ENCODE measurements at regions not wholly inside any gene's neighbourhood (a gene's known extent, or its start where the extent isn't known, plus 50 kb on each side); places are given as distances from the start of the nearest gene placed in this dataset.

DNA sequence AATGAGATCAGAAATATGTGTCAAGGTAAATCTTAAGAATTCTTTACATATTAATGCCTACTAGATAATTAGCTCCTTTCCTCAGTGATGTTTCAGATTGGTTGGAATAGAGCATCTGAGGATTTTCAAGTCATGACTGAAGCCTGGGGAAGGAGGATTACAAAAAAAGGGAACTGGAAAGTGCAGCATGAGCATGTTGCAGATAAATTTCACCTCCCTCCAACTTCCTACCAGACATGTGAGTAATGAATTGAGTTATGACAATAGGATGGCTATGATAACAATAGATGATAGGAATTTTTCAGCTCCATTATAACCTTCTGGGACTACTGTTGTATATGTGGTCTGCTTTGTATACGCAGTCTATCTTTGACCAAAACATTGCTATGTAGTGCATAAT lies 104.2 kb upstream of the RAB18 start:
- no peak for DNase-seq
- no peak overlapping the region for H3K4me3 ChIP-seq
- no peak overlapping the region for H3K27ac ChIP-seq
- TF ChIP-seq, protein P1, sequence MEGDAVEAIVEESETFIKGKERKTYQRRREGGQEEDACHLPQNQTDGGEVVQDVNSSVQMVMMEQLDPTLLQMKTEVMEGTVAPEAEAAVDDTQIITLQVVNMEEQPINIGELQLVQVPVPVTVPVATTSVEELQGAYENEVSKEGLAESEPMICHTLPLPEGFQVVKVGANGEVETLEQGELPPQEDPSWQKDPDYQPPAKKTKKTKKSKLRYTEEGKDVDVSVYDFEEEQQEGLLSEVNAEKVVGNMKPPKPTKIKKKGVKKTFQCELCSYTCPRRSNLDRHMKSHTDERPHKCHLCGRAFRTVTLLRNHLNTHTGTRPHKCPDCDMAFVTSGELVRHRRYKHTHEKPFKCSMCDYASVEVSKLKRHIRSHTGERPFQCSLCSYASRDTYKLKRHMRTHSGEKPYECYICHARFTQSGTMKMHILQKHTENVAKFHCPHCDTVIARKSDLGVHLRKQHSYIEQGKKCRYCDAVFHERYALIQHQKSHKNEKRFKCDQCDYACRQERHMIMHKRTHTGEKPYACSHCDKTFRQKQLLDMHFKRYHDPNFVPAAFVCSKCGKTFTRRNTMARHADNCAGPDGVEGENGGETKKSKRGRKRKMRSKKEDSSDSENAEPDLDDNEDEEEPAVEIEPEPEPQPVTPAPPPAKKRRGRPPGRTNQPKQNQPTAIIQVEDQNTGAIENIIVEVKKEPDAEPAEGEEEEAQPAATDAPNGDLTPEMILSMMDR (IDR thresholded peaks at IDR 0.05) = no peak
- intact Hi-C loops (cut with DNase I) = no loop called here
- no peaks in the 10 kb centered on the region for H3K36me3 ChIP-seq (ENCODE audit: insufficient read depth in 1 of 2, low read depth in 1 of 2)
- 0 to 51% (median 0%) methylated on average over 1 of the region's 1 CpG for WGBS, 3 donors
- no peaks in the 10 kb centered on the region for H3K4me1 ChIP-seq
- no peaks in the 10 kb centered on the region for H3K27me3 ChIP-seq (ENCODE audit: insufficient read depth in 3 of 3, low read length in 2 of 3)
- no peaks in the 10 kb centered on the region for H3K9me3 ChIP-seq
- no peak for ATAC-seq

DNA sequence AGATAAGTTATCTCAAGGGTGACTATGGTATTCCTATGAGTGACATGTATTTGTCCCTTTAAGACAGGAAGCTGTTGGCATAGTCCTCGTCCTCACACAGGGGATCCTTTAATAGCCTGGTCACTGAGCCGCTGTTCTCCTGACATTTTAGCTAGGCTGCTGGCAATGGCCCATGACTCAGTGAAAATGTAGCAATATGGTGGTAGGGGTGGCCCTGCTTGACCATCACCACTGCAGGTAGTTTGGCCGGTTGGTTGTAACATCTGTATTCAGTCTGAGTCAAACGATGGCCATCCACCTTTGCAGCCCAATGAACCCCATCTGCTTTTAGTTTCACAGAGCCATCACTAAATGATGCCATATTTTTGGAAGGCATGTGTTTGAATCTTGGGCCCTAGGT lies 110.1 kb upstream of the RAB18 start:
- no peak for DNase-seq
- Histone ChIP-seq H3K4me3 (no peak overlapping the region), H3K36me3 (ENCODE audit: insufficient read depth in 1 of 2, low read depth in 1 of 2) (no peaks in the 10 kb centered on the region), H3K4me1 (no peaks in the 10 kb centered on the region), H3K27ac (no peak overlapping the region), H3K27me3 (ENCODE audit: insufficient read depth in 3 of 3, low read length in 2 of 3) (no peaks in the 10 kb centered on the region), H3K9me3 (no peaks in the 10 kb centered on the region)
- intact Hi-C loops (cut with DNase I) = no loop called here
- TF ChIP-seq, protein P1 (IDR thresholded peaks at IDR 0.05) = no peak
- WGBS, 3 donors = 66 to 80% (median 75%) methylated on average over 4 of the region's 4 CpGs
- no peak for ATAC-seq

DNA sequence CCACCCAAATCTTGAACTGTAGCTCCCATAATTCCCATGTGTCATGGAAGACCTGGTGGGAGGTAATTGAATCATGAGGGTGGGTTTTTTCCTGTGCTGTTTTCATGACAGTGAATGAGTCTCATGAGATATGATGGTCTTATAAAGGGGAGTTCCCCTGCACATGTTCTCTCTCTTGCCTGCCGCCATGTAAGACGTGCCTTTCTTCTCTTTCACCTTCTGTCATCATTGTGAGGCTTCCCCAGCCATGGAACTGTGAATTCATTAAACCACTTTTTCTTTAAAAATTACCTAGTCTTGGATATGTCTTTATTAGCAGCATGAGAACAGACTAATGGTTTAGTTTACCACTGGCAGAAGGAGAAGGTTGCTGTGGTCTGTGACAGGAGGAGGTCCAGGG lies 111.5 kb upstream of the RAB18 start:
- ATAC-seq (no peak), DNase-seq (no peak)
- Histone ChIP-seq H3K27ac (no peak overlapping the region), H3K27me3 (ENCODE audit: insufficient read depth in 3 of 3, low read length in 2 of 3) (no peaks in the 10 kb centered on the region), H3K4me1 (no peaks in the 10 kb centered on the region), H3K36me3 (ENCODE audit: insufficient read depth in 1 of 2, low read depth in 1 of 2) (no peaks in the 10 kb centered on the region), H3K9me3 (no peaks in the 10 kb centered on the region), H3K4me3 (no peak overlapping the region)
- 90 to 96% (median 95%) methylated on average over 2 of the region's 2 CpGs for WGBS, 3 donors
- intact Hi-C loops (cut with DNase I) = no loop called here
- TF ChIP-seq, protein P1 (IDR thresholded peaks at IDR 0.05) = no peak

DNA sequence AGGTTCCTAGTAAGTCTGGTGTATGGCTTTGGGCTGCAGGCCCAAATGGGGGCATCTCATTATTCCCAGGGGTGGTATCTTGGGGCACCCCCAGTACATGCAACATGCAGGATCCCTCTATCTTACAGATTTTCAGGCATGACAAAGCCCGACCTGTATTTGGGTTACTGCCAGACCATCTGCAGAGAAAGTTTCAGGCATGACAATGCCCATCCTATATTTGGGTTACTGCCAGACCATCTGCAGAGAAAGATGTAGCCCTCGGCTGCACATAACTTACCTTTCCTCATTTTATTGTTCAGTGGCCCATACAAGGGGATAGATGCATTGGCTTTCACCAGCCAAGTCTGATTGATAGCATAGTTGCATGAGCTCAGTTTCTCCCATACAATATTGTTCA lies 112.2 kb upstream of the RAB18 start:
- TF ChIP-seq, protein P1 (IDR thresholded peaks at IDR 0.05) = no peak
- Histone ChIP-seq H3K9me3 (no peaks in the 10 kb centered on the region), H3K4me3 (no peak overlapping the region), H3K36me3 (ENCODE audit: insufficient read depth in 1 of 2, low read depth in 1 of 2) (no peaks in the 10 kb centered on the region), H3K27me3 (ENCODE audit: insufficient read depth in 3 of 3, low read length in 2 of 3) (no peaks in the 10 kb centered on the region), H3K27ac (no peak overlapping the region), H3K4me1 (no peaks in the 10 kb centered on the region)
- WGBS, 3 donors = 42 to 48% (median 42%) methylated on average over 2 of the region's 2 CpGs
- DNase-seq = no peak
- intact Hi-C loops (cut with DNase I) = no loop called here
- no peak for ATAC-seq

DNA sequence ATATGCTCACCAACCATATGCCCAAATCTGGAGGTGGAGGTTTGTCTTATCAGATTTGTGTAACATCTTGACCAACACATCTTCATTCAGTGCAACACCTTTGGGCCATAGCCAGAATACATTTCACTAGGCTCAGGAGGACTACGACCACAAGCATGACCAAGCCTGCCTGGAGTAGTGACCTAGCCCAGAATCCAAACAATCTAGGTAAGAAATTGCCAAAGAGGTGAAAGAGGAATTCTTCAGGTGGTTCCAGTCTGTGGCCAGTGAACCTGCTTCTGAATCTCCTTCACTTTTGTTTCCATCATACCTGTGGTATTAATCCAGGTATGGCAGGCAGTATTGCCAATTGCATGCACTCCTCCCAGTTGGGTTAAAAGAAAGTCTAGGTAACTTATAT lies 112.8 kb upstream of the RAB18 start:
- 85 to 100% (median 92%) methylated on average over 1 of the region's 1 CpG for WGBS, 3 donors
- no peaks in the 10 kb centered on the region for H3K36me3 ChIP-seq (ENCODE audit: insufficient read depth in 1 of 2, low read depth in 1 of 2)
- H3K9me3 ChIP-seq = no peaks in the 10 kb centered on the region
- H3K27me3 ChIP-seq (ENCODE audit: insufficient read depth in 3 of 3, low read length in 2 of 3) = no peaks in the 10 kb centered on the region
- intact Hi-C loops (cut with DNase I) = no loop called here
- no peak overlapping the region for H3K4me3 ChIP-seq
- no peak overlapping the region for H3K27ac ChIP-seq
- H3K4me1 ChIP-seq = no peaks in the 10 kb centered on the region
- no peak for ATAC-seq
- TF ChIP-seq, protein P1 (IDR thresholded peaks at IDR 0.05) = no peak
- no peak for DNase-seq

Measured in psoas muscle (tissue), 7 donors.